A673 (cell line): ENCODE measurements at regions not wholly inside any gene's neighbourhood (a gene's known extent, or its start where the extent isn't known, plus 50 kb on each side); places are given as distances from the start of the nearest gene placed in this dataset.

Source experiments
- BruUV-seq: library from RNA; stranded (reverse); fragments of 400-500 nt; replicated peaks from 2 replicates; lab custom pipeline; 2021; lab: Mats Ljungman, UMichigan
- CTCF ChIA-PET: fragments of 300-600 bp; sonication (Branson Sonifier 250); formaldehyde crosslinking; loops from one replicate; lab custom pipeline; 2022; ENCODE audit warnings: antibody characterized with exemption; lab: Charles Lee
- POLR2A ChIA-PET: fragments of 300-600 bp; sonication (Branson Sonifier 250); formaldehyde crosslinking; loops from one replicate; lab custom pipeline; 2022; ENCODE audit warnings: antibody characterized with exemption; ENCODE audit not compliant: low non-redundant PET; lab: Charles Lee
- DNase-seq: peaks from one replicate; pipeline ENCODE4 v3.0.0-alpha.2; 2015; ENCODE audit warnings: low spot score
- H3K27ac ChIP-seq: fragments of 200-600 bp; sonication (generic); 2 replicates; pipeline ENCODE4 v1.5.1; 2016; ENCODE audit warnings: mixed run types, low read depth, mild to moderate bottlenecking, mixed read lengths, antibody characterized with exemption, low read length; ENCODE audit not compliant: poor library complexity, severe bottlenecking
- H3K27me3 ChIP-seq: fragments of 200-600 bp; sonication (generic); replicated peaks from 2 replicates; pipeline ENCODE4 v1.6.1; 2017; ENCODE audit warnings: mixed run types, low read depth, mild to moderate bottlenecking, mixed read lengths, antibody characterized with exemption, low read length; ENCODE audit not compliant: insufficient read depth, poor library complexity
- H3K36me3 ChIP-seq: fragments of 200-600 bp; sonication (generic); 2 replicates; pipeline ENCODE4 v1.6.1; 2016; ENCODE audit warnings: mixed run types, mild to moderate bottlenecking, mixed read lengths, antibody characterized with exemption, low read length; ENCODE audit not compliant: insufficient read depth, poor library complexity, severe bottlenecking
- H3K4me1 ChIP-seq: fragments of 200-600 bp; sonication (generic); 2 replicates; pipeline ENCODE4 v1.6.1; 2017; ENCODE audit warnings: mixed run types, mild to moderate bottlenecking, mixed read lengths, antibody characterized with exemption, low read length; ENCODE audit not compliant: insufficient read depth, poor library complexity, severe bottlenecking
- H3K4me3 ChIP-seq: fragments of 200-600 bp; sonication (generic); 2 replicates; pipeline ENCODE4 v1.5.1; 2016; ENCODE audit warnings: low read depth, mixed run types, mild to moderate bottlenecking, mixed read lengths, low read length; ENCODE audit not compliant: poor library complexity, severe bottlenecking
- H3K9me3 ChIP-seq: fragments of 200-600 bp; sonication (generic); 2 replicates; pipeline ENCODE4 v1.6.1; 2016; ENCODE audit warnings: mixed run types, low read depth, mild to moderate bottlenecking, mixed read lengths, antibody characterized with exemption, low read length; ENCODE audit not compliant: poor library complexity, severe bottlenecking
- CTCF ChIP-seq: fragments of 300-800, 200-600 bp; sonication (generic); conservative IDR thresholded peaks from 2 replicates; pipeline ENCODE4 v1.5.1; 2017; ENCODE audit warnings: low read depth, mild to moderate bottlenecking, antibody characterized with exemption, low read length, moderate library complexity, mixed read lengths
- EZH2 ChIP-seq: fragments of 200-600 bp; sonication (generic); IDR thresholded peaks from 2 replicates; pipeline ENCODE4 v1.6.1; 2017; ENCODE audit warnings: borderline replicate concordance, low read depth, mild to moderate bottlenecking, mixed read lengths, antibody characterized with exemption, low read length; ENCODE audit not compliant: poor library complexity, severe bottlenecking
- intact Hi-C: fragments of 100-400 bp; cut with micrococcal nuclease; formaldehyde crosslinking; loops from one replicate; pipeline ENCODE4 v1.10.0; 2022; ENCODE audit not compliant: unreplicated experiment

- no peaks in the 10 kb centered on the region for H3K9me3 ChIP-seq
- intact Hi-C loops, result no loop called here
Measured at GRCh38 chr16:72312828-72313227, 140.9 kb upstream of the PMFBP1 start.

GRCh38 chr16:72311426-72311825 is 139.5 kb upstream of the PMFBP1 start:
- TF ChIP-seq CTCF (no peak), EZH2 (no peak)
- no peaks in the 10 kb centered on the region for H3K27me3 ChIP-seq
- H3K4me3 ChIP-seq, result no peak overlapping the region
- ChIA-PET POLR2A (no interaction called here), CTCF (no interaction called here)
- DNase-seq, result no peak
- intact Hi-C loops, result no loop called here
- no peaks in the 10 kb centered on the region for H3K9me3 ChIP-seq
- no peaks in the 10 kb centered on the region for H3K36me3 ChIP-seq
- BruUV-seq, result no TSS peak
- no peak overlapping the region for H3K27ac ChIP-seq
- H3K4me1 ChIP-seq, result no peaks in the 10 kb centered on the region

More at GRCh38 chr16:72312828-72313227, 140.9 kb upstream of the PMFBP1 start:
- Histone ChIP-seq H3K27ac (no peak overlapping the region), H3K4me1 (no peaks in the 10 kb centered on the region), H3K27me3 (no peaks in the 10 kb centered on the region), H3K4me3 (no peak overlapping the region), H3K36me3 (no peaks in the 10 kb centered on the region)
- DNase-seq, result no peak
- no peak for TF ChIP-seq CTCF
- no peak for TF ChIP-seq EZH2
- ChIA-PET POLR2A (no interaction called here), CTCF (no interaction called here)
- BruUV-seq, result no TSS peak

GRCh38 chr16:72309001-72309400 is 137.0 kb upstream of the PMFBP1 start:
- ChIA-PET CTCF (no interaction called here), POLR2A (no interaction called here)
- intact Hi-C loops, result no loop called here
- Histone ChIP-seq H3K9me3 (no peaks in the 10 kb centered on the region), H3K27me3 (no peaks in the 10 kb centered on the region), H3K36me3 (no peaks in the 10 kb centered on the region), H3K27ac (no peak overlapping the region), H3K4me1 (no peaks in the 10 kb centered on the region), H3K4me3 (no peak overlapping the region)
- no peak for TF ChIP-seq CTCF
- no peak for TF ChIP-seq EZH2
- DNase-seq, result no peak
- BruUV-seq, result no TSS peak
